ENCODE measurements at regions not wholly inside any gene's neighbourhood (a gene's known extent, or its start where the extent isn't known, plus 50 kb on each side); places are given as distances from the start of the nearest gene placed in this dataset.

GRCh38 chr5:107290780-107291398 lies 379.8 kb downstream of the EFNA5 start:
- no peak for TF ChIP-seq CTCF (IDR thresholded peaks at IDR 0.05)
- no peak for TF ChIP-seq EZH2 (IDR thresholded peaks at IDR 0.05; ENCODE audit: borderline replicate concordance, insufficient read depth, low read depth, low read length, poor library complexity, severe bottlenecking)
